ENCODE measurements at regions not wholly inside any gene's neighbourhood (a gene's known extent, or its start where the extent isn't known, plus 50 kb on each side); places are given as distances from the start of the nearest gene placed in this dataset.

DNA sequence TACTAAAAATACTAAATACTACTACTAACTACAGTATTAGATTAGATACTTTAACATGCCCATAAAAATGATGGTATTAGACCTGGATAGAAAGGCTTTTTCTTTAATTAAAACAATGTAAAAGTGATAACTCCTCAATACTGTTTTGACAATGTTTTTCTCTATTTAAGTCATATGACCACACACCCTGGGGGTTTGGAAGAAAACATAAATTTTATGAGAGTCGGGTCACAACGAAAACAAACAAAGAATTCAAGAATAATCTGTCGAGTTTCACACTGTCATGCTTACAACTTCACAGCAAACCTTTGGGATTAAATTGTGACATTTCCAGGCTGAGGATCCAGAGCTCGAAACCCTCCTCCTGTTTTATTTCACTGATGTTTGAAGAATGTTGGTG is 107.4 kb upstream of the SOX4 start:
- no peak for DNase-seq

DNA sequence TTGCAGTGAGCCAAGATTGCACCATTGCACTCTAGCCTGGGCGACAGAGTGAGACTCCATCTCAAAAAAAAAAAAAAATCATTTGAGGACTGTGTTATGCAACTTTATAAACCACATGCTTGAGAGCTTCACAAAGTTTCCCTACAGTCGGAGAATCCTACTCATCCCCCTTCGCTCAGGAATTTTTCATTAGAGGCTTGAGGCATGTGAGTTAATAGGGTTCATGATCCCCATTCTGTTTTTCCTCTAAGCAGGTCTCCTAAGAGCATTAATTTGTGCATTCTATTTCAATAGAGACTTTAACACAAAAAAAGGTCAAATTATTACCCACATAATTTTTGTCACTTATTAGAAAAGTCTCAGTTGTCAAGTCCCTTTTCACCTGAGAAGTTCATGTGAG is 103.7 kb upstream of the SOX4 start:
- DNase-seq = peak; percentile 11

DNA sequence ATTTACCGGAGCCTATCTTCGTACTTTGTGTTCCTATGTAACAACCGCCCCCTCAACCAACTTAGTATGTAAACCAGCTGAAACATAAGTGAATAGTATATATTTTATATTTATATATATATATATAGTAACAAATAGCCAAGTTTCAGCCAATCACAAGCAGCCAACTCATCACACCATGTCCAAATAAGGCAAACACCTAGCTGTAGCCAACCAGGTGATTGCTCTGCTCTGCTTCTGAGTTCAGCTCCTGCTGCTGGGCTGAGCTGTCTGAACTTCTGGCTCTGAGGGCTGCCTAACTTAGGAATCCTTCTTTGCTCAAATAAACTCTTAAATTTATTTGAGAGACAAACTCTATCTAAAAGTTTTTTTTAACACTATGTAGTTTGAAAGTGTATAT is 101.6 kb upstream of the SOX4 start:
- DNase-seq = no peak

DNA sequence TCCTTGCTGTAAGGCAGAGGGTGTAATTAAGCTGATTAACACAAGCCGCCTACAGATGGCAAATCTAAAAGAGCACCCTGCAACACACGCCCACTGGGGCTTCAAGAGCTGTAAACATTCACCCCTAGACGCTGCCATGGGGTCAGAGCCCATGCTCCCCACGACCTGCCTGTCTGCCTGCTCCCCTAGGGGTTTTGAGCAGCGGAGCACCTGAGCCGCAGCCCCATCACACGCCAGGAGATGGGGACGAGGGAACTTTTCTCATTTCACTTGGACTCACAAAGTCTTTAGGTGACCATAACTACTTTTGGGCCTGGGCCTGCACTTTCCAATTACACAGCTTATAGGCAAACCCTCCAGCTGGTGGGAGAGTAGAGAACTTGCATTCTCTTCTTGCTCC is 99.0 kb upstream of the SOX4 start:
- DNase-seq = no peak

DNA sequence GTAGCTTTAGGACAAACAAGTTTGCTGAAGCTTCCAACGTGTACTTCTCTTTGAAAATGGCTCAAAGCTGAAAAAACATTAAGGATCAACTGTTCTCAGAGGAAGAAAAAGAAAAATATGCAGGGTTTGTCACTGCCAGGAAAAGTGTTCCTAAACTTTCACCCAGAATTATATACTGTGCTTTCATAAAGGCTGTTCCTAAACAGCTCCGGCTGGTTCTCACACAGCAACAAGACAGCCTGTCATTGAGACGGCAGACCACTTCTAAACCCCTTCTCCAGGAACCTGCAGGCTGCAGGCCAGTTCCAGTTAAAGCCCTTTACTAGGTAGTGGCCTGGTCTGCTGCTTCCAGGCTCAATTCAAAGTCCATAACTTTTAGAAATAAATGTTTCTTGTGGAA is 97.4 kb upstream of the SOX4 start:
- no peak for DNase-seq

DNA sequence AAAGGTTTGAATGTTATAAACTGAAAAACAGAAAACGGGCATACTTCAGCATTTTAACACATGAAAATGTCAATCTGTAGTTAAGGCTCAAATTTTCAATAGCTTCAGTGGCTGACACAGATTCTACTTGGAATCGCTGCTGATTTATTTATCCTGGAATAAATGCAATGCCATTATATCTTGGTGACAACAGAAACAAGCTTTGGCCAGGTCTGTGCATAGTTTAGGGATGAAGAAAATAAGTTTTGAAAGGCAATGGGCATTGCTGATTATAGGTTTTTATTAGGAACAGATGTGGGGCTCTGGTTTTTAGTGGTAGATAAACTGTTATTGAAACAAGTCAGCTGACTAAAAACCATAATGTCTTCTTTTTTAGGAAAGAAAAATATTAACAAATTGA is 96.8 kb upstream of the SOX4 start:
- DNase-seq = no peak

DNA sequence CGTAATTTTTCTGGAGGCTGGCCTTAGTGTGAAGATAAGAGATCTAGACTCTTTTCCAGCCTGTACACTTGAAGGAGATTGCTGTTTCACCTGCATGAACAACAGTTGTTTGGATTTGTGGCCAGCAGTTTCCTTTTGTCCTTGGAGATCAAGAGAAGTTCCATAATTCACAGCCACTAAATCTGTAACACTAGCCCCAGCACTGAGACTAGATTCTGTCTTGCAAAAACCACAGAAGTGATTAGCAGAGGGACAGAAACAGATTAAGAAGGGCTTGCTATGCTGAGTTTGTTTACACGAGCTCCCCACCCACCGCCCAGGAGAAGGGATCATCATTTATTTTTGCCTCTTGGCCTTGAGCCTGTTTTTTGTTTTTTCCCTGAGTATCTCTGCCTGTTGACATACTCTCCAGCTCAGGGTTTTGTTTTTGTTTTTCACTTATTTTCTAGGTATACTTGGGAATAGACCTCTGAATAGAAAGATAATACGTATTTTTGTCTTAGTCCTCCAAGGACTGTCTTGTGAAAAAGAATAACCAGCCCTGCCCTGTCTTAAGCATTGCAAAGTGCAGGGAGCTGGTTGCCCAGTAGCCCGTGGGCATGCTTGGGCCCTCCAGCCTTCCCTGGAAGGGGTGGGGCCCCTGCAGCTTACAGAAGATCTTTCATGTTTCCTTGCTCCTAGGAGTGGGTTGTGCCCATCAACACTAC is 93.1 kb upstream of the SOX4 start:
- no peak for DNase-seq

DNA sequence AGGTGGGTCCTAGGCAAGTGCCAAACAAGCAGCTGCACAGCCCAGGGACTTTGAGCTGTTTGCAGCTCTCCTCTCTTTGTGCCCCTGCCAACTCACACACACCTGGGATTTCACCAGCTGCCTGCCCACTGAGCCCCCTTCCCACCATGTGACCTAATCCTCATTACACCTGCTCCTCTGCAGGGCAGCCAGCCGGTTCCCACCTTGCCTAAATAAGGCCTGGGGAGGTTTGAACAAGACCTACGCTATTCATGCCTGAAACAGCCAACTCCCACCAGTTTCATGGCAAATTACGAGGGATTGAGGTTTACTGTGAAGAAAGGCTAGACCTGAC is 92.6 kb upstream of the SOX4 start:
- no peak for DNase-seq

DNA sequence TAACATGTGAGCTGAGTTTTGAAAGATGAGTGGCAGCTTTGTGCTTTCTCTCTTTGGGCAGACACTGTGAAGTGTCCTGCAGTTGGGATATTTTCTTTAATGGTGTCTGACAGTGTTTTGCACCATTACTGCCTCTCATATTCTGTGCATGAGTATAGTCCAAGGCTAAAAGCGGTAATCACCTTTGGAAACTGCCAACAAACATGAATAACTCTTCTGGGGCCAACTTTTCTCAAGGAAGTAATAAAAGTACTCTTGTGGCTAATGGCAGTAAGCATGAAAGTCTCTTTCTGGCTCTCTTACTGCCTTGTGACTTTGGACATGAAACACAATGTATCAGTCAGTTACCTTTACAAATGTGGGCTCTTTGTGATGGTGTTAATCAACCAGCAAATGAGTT is 91.7 kb upstream of the SOX4 start:
- no peak for DNase-seq

DNA sequence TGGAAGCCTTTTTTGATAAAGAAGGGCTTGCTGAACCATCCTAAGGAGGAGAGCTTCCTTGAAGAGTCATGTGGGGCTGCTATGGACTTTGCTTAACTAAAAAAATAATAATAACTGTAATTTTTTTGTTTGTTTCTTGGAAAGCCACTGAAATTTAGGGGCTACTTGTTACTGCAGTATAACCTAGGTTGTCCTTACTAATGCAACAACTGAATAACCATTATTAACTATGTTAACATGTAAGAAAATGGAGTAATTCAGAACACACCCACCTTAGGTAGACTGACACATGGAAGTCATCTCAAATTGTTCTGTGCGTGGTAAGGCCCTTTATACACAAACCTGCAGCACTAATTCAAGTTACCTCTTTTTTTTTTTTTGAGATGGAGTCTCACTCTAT is 90.9 kb upstream of the SOX4 start:
- DNase-seq = no peak

DNA sequence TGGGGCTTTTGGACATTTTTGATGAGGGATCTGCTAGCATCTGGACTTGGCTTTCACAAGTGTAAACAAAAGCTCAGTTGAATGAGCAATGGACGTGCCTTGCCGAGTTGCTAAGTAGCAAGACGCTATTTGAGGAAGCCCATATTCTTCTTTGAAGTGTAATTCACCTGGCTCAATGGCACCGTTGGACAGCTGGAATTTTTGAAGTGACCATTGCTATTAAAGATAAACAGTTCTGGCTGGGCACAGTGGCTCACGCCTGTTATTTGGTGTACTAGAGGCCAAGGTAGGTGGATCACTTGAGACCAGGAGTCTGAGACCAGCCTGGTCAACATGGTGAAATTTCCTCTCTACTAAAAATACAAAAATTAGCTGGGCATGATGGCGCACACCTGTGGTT is 88.8 kb upstream of the SOX4 start:
- no peak for DNase-seq

DNA sequence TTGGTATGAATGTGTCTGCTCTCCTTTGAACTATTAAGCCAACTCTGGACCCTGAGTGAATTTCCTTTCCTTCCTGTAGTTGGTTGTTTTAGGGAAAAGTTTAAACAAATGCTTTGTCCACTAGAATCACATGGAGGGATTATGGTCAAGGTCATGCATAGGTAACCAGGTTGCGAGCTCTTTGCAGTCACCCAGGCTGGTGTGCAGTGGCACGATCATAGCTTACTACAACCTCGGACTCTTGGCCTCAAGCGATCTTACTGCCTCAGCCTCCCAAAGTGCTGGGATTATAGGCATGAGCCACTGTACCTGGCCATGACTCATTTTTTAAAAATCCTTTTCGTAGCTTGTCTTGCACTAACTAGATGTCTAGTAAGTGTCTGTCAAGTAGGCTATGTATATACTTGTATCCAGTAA is 88.0 kb upstream of the SOX4 start:
- DNase-seq = no peak

DNA sequence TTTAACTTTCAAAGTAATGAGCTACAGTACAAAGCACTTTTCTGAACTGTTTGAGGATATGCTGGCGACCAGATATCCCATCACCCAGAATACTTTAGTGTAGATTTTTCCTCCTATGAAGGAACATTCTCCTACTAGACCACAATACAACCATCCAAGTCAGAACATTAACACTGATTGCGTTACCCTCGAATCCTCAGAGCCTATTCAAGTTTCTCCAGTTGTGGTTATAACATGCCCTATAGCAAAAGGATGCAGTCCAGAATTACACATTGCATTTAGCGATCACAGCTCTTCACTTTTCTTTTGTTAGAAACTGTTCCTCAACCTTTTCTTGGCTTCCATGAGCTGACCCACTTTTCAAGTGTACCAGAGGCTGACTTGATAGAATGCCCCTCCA is 87.4 kb upstream of the SOX4 start:
- DNase-seq = no peak

DNA sequence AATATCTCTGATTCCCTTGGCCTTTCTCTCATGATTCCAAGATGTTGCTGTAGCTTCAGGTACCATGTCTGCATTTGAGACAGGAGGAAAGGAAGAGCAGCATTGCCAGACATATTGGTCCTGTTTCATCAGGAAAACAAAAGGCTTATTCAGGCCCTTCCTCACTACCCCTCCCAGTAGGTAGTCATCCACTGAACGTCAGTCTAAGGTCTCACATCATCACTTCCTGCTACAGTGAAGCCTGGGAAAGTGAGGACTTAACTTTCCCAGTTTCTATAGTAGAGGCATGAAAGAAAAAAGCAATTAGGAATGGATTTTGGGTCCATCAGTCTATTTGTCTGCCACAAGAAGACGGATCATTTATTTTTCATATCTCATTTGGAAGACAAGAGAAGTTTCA is 85.7 kb upstream of the SOX4 start:
- no peak for DNase-seq

DNA sequence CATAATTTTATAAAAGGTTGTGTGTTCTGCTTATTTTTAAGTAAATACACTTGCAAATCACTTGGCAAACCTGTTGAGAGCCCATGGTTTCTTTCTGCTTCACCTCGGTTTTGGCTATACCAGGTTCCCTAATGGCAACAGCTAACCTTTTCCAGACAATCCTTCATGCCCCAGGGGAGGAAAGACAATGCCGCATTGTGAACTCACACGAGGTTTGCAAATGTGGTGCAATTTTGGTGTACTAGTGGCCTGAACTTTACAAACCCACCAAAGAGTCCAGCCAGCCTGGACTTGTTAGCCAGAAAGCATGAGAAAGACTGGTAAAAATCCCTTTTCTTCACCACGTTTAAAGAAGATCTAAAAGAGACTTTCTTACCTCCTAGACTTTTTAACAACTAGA is 84.8 kb upstream of the SOX4 start:
- DNase-seq = no peak

DNA sequence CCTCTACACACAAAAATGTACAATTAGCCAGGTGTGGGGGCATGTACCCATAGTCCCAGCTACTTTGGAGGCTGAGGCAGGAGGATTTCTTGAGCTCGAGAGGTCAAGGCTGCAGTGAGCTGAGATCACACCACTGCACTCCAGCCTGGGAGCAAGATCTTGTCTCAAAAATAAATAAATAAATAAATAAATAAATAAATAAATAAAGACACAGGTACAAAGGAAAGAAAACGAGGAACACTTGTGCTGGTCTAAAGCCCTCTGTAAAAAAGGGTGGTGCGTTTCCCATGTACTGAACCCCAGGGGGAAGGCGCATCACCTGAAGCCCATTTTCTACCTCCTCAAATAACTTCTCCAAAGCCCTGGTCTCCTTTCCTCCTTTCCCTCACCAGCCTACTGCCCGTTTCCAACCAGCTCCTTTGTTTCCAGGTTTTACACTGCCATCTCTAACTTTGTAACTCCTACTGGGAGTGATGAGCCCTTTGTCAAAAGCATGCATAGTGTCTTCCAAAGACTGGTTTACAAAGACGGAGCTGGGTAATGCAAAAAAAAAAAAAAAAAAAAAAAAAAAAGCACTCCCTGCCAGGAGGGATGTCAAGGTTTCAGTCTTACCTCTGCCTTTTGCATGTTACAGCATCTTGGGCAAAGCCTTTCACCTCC is 81.5 kb upstream of the SOX4 start:
- no peak for DNase-seq

DNA sequence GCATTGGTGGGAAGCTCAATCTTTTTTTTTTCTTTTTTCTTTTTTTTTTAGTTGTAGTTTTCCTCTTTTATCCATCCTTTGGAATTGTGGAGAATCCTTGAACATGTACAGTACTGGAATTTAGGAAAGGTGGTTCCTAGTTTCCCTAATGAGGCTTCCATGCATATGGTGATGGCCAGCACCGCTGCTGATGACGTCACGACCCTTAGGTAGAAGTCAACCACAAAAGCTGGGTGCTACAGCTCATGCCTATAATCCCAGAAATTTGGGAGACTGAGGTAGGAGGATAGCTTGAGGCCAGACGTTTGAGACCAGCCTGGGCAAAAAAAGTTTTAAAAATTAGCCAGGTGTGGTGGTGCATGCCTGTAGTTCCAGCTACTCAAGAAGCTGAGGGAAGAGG is 79.3 kb upstream of the SOX4 start:
- DNase-seq = no peak

DNA sequence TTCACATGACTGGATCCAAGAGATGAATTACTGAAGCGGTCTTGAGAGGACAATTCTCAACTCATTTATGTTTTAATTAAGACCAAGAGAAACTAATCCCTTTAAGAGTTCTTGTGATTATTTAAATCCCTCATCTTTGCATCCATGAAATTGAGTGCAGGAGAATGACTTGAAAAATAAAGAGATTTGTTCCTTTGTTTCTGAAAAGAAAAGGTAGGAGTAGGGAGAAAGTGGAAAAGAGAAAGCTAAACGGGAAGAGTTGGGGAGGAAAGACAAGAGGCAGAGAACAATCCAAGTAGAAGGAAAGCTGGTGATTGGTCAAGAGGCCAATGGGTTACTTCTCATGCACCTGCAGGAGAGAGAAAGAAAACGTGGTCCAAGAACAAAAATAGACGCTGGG is 75.2 kb upstream of the SOX4 start:
- no peak for DNase-seq

DNA sequence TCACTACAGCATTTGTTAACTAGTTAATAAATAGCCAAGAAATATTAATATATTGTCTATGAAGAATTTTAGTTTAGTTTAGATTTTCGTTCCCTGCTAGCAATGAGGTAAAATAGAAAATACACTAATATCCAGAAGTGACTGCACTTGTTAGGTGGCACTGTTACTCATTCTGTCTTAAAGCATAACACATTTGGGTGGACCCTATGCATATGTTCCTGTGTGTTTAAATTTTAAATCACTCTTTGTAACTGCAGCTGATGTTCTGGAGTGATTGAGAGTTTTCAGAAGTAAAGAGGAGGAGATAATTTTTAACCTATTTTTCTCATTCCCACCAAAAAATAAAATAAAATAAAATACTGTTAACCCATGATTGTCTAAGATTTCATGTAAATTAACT is 73.9 kb upstream of the SOX4 start:
- DNase-seq = no peak

DNA sequence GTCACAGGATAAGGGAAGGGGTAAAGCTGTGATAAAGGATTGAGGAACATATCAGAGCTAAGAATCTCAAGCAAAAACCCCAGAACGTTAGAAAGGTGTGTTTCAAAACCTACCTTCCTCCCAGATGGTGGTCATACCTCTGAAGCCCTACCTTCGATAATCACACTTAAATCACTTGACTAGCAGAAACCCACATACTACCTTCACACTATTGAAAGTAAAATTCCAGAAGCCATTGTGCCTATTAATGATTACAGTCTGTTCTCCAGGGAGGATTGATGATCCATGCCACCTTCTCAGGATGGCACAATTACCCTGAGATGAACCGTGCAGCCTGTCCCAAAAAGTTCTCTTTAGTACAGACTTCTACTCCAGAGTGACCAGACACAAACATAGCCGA is 72.3 kb upstream of the SOX4 start:
- DNase-seq = no peak

DNA sequence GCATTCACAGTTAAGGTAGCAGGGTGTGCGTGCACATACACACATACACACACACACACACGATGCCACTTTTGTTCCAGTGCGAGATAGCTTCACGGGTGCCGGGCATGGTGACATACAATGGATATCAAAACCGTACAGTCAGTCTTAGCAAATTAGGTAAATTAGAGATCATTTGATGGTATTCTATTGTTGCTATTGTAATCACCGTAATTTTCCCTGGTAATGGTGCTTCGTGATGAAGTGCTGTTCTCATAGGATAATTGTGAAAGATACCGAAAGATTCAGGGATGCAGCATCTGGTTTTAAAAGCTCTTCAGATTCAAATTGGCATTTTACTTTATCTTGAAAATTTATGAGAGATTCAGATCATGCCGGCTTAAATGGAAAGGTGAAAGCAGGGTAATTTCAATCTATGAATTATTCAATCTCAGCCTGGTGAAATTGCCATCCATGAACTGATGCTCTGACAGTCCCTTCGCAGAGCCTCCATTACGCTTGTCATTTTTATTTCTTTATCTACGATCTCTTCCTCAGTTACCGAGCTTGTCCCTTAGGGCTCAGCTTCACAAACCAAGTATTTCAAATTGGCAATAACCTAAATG is 71.3 kb upstream of the SOX4 start:
- no peak for DNase-seq

DNA sequence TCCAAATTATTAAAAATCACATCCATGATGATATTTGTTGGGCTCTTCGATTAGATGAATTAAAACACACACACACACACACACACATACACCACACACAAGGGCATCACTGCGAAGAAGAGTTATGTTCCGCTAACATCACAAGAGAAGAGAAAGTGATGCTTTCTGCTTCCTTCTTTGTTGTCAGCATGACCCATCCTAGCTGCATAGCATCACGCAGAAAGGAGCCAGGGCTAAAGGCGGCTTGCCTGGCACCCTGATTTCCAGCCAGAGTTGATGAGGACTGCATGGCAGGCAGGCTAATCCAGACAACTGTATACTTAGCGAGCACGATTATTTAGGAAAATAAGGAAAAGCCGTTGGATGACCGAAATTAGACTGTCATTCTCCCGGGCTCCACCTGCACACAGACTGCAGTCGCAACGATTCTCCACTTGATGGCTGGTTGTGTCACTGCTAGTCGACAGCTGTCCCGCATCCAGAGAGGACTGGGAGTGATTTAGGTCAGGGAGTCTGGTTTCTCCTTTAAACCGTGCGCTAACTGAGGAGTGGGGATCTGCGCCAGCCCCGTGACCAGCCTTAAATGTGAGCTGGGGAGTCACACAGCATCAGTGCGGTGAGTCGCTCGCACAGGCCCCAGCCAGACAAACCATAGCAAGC is 70.6 kb upstream of the SOX4 start:
- DNase-seq = no peak

DNA sequence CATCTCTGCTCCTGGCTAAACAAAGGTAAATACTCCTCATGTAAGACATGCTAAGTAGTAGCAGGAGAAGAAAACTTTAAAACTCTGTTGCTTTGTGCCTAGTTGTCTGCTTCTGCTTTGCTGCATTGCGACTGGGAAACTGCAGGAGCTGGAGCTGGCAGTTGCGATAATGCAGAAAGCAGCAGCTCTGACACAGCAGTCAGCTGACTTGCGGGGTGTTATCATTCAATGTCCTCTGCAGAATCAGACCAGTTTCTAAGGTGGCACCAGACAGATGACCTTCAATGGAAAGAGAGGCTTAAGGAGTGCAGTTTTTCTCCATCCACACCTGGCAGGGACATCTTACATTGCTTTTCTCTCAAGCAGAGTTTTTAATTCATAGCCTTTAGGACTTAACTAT is 69.9 kb upstream of the SOX4 start:
- no peak for DNase-seq

DNA sequence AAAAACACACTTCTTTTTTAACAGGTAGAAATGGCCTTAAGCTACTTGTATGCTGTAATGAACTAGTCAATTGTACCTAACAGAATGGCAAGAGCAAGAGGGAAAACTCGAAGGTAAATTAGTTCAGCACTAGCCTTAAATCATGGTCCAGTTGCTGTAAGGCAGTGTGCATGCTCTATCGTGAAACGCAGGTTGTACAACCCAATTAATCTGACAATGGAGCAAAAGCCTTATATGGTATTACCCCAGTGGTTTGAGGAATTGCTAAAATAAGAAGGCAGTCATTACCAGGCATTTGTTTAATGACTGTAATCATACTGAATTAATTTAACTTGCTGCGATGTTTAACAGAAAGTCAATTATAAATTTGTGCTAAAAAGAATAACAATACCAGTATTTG is 69.3 kb upstream of the SOX4 start:
- DNase-seq = no peak

All from MV-4-11 (cell line).